OCI-M2 (cell line): ENCODE measurements at regions not wholly inside any gene's neighbourhood (a gene's known extent, or its start where the extent isn't known, plus 50 kb on each side); places are given as distances from the start of the nearest gene placed in this dataset.

Experiments used
- DNase-seq: peaks from one replicate; lab custom pipeline; 2025; ENCODE audit not compliant: unreplicated experiment; lab: John Stamatoyannopoulos, UW

DNA sequence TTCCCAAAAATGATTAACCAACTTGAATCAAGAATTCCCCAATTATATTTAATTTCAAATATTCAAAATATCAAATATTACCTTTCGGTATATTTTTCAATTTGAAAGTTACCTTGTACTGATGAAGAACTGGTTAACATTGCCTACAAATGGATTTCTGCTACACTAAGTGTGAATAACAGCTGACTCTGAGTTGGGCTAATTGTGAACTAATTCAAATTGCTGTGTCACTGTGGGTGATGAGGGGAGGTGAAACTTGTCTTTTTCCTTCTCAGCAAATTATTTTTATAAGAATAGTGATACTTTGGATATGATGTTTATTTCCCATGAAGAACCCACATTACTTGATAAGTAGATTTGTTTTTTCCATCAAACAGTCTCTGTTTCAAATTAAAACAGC, 103.4 kb upstream of the RPS23 start:
- no peak for DNase-seq

DNA sequence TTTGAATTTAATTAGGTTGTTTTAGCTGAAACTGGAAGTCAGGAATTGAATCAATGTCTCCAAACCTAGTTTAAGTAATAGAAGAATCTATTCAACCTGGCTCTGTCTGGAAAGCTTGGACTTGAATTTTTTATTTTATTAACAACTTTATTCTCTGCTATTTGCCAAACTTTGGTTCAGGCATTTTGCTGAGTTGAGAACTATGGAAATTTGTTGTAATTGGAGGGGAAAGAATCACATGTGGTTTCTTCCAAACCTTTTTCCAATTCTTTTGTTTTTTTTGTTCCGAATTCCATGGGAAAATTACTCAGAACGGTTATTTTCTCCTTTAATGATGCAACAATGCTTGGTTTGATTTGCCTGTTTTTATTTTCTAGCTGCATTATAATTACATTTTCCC, 98.2 kb upstream of the RPS23 start:
- DNase-seq = no peak

GRCh38 chr5:82375488-82376244, 97.5 kb upstream of the RPS23 start:
- DNase-seq = no peak

DNA sequence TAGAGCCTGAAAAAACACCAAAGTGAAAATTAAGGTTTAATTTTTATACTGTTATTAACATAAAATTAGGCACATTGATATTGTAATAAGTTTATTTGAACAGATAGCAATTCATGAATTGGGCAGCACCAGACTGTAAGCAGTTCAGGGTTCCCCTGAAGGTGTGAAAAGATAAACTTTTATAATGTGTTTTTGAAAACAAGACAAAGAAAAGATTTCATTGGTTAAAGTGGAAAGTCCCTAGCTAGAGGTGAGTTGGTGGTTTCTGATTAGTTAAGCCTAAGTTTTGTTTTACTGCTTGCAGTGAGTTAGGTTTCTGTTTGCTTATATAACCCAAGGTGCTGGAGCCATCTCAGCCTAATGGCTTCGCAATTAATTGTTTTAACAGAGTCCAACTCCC, 96.5 kb upstream of the RPS23 start:
- DNase-seq = no peak

DNA sequence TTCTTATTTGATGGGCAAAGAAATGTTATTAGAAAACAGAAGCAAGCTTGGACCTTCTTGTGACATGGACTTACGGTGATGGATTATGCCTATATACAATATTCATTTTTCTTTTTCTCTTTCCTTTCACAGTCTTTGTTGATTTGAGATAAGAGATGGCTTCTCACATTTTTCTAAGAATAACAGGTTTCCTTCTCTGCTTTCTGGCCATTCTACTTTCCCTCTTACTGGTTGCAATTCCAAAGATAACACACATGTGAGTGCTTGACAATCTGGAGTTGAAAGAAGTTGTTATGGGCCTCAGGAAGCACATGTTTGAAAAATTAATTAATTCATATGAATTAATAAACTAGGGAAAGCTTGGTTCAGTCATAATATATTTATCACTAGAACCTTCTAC, 89.8 kb upstream of the RPS23 start:
- DNase-seq = no peak

DNA sequence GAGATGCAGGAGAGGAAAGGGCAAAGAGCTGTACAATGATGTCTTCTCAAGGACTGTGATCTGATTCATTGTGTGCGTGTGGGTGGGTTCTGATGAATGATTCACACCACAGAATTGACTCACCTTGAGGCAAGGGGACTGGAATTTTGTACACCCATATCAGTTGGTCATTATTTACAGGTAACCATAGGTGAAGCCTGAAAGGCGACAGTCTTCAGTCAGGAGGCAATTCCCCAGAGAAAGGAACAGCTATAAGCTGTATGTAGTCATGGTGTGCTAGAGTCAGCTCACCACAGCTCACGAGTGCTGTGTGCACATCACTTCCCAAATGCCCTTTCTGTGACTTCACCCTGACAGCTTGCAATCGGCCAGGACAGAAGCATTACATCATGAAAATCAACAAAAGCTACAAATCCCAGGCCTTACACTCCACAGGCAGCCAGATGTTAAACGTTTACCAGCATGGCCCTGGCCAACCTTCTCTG, 87.6 kb upstream of the RPS23 start:
- DNase-seq = no peak

- no peak for DNase-seq
These were observed 86.9 kb upstream of the RPS23 start for GRCh38 chr5:82365026-82365425.

- no peak for DNase-seq
These were observed 86.3 kb upstream of the RPS23 start for GRCh38 chr5:82364497-82364896.

DNA sequence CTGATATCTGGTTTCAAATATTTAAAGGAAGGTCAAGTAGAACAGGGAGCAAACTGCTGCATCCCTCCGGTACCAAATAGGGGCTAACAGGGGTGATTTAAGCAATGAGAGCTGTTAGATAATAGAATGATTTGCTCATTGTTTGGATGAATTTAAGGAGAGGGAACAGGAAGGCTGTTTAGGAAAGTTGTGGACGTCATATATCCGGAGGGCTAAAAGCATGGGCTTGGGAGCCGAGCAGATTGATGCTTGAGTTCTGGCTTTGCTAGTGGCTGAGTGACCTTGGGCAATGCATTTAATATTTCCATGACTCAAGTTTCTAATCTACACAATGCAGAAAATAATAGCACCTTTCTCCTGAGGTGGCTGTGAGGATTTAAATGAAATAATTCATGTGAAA, 85.4 kb upstream of the RPS23 start:
- DNase-seq = no peak

DNA sequence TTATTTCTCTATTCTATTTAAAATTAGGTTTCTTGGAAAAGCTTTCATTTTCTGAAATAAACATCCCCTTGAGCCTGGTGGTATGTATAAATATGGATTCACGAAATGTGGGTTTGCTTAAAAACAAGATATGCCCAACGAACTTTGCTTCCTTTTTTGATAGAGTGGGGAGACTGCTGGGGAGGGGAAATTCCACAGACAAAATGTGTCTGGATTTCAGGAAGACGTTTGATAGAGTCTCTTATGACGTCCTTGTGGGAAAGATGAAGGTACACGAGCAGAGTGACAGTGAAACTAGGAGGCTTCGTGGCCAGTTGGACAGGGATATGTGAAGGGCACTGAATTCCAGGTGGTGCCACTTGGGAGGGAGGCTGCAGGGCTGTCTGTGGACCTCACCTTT, 84.5 kb upstream of the RPS23 start:
- DNase-seq = no peak

DNA sequence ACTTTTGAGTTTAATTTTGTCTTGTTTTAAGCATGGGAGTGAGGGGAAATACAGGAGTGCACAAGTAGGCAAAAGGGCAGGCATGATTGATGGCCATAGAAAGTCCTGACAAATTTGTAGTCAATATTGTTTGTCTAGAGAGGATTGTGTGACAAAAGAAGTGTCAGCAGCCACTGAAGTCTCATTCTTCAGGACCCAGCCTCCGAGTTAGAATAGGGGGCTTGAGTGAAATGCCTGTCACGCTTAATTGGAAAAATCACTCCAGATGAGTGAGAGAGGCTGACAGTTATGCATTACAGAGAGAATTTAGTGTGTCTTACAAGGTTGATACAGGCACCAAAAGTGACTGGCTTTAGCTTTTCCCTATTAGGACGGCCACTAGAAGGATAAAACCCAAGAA, 81.9 kb upstream of the RPS23 start:
- no peak for DNase-seq

GRCh38 chr5:82359272-82359671, 81.1 kb upstream of the RPS23 start:
- DNase-seq = no peak

- no peak for DNase-seq
These were observed 80.3 kb upstream of the RPS23 start for GRCh38 chr5:82358457-82358856.

GRCh38 chr5:82356808-82357671, 78.9 kb upstream of the RPS23 start:
- DNase-seq = no peak

DNA sequence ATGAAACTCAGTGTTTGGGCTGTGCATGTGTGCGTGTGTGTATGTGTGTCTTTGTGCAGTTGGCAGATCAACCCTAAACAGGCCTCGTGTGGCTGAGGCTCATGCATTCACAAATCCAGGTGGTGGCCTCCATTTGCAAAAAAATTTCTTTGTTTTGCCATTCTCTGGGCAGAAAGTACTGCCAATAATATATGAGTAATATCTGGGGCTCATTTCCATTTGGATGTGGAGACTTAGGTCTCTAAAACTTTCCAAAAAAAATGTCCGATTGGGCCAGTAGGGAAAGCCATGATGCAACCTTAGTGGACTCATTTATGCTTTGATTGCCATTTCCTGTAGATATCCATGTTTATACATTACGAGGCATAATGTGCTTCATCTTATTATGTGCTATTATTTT, 77.9 kb upstream of the RPS23 start:
- no peak for DNase-seq

DNA sequence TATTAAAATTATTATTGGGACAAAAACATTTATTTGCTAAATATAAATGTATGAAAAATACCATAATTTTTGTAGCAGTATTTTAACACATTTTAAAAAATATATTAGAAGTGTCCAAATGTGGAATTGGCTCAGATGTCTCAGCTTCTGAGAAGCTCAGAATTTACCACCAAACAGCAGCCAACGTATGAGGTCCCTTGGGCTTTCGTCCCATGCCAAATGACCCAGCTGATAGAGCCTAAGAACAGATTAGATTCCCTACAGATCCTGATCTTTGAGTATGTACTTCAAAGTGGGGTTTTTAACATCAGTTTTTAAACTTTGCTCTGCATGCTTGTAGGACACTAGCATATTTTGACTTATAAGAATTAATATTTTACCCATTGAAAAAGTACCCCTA, 77.3 kb upstream of the RPS23 start:
- DNase-seq = no peak

GRCh38 chr5:82355053-82355452, 76.9 kb upstream of the RPS23 start:
- no peak for DNase-seq

DNA sequence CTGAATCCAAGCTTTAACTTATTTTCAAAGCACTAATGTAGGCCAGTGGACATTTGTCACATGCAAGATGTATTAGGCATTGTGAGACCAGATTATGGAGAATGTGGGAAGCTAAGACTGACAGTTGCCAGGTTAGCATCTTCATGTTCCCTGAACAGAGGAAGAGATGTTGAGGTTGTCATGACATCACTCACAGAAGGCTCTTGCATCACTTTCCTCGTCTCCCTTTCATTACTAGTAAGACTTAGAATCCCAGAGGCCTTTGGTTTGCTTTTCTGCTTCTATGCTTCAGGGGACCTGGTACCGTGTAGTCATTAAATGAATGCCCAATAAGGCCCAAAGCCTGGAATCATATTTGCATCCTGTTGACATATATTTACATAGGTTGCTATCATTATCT, 76.4 kb upstream of the RPS23 start:
- DNase-seq = no peak

DNA sequence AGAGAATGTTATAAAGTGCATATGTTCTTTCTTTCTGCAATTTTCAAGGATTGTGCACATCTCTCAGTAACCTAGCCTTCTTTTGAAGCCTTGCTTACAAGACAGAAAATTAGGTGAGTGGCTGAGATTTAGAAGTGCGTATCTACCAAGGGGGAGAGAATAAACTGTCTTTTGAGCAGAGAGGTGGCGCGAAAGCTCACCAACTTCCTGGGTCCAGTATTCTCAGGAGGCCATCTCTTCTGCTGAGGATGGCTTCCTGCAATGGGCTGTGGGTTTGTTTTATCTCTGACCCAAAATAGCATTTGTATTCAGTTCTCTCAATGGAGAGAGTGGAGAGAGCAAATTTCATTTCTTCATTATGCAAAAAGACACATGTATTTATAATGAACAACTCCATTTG, 75.4 kb upstream of the RPS23 start:
- DNase-seq = no peak

- DNase-seq = no peak
These were observed 74.1 kb upstream of the RPS23 start for GRCh38 chr5:82352146-82352791.

DNA sequence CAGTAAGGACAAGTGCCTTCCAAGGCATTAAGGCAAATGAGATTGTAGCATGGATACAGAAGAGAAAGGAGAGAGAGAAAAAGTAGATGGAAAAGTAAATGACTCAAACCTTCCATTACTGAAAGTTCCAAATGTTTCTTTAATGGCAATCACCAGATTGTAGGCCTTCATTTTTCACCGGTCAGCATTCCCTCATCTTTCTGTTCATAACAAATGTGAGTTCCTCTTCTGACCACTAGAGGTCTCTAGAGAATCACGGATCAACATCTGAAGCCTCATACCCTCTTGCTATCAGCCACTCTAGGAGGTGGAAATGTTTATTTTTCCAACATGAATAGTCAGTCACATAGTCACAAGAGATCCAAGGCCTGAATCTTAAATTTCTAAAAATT, 73.6 kb upstream of the RPS23 start:
- no peak for DNase-seq

DNA sequence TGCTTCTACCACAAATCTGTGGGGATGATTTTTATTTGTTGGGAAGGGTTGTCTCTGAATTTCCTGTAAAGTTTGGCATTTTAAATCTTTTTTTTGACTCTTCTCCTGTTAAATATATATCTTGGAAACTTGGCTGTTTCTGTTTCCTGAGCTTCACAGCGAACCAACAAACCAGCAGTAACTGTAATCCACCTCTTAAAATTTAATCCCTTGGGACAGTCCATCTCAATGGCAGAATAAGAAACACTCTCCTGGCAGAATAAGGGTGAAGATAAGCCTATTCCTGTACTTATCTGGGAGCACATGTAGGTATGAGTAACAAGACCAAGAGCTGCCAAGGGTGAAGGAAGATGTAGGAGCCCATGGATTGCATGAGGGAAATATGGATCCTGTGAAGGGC, 73.1 kb upstream of the RPS23 start:
- DNase-seq = no peak
